Immature natural killer cell (primary cell): ENCODE measurements at regions not wholly inside any gene's neighbourhood (a gene's known extent, or its start where the extent isn't known, plus 50 kb on each side); places are given as distances from the start of the nearest gene placed in this dataset.
A peak's percentile ranks its signal among the peaks of the same experiment; 100 is the strongest.

ENCODE experiments used
- DNase-seq, 3 donors: peaks; one replicate each; pipeline ENCODE4 v3.0.0; 2022; ENCODE audit warnings: mixed read lengths in 1 of 3
- H3K27ac Mint-ChIP-seq, 6 donors: one replicate each; pipeline ENCODE4 v1.8.0; 2020; ENCODE audit warnings: mixed read lengths in 6 of 6, mild to moderate bottlenecking in 5 of 6, inconsistent platforms in 4 of 6, moderate library complexity in 3 of 6
- H3K27me3 Mint-ChIP-seq, 3 donors: one replicate each; pipeline ENCODE4 v1.8.0; 2020 to 2021; ENCODE audit warnings: low read depth in 3 of 3, mild to moderate bottlenecking in 3 of 3, mixed read lengths in 3 of 3, moderate library complexity in 3 of 3, inconsistent platforms in 1 of 3
- H3K36me3 Mint-ChIP-seq, 3 donors: one replicate each; pipeline ENCODE4 v1.8.0; 2020; ENCODE audit warnings: mixed read lengths in 3 of 3, inconsistent platforms in 2 of 3, mild to moderate bottlenecking in 2 of 3
- H3K4me1 Mint-ChIP-seq, 2 donors: one replicate each; pipeline ENCODE4 v1.8.0; 2020; ENCODE audit warnings: inconsistent platforms in 2 of 2, mild to moderate bottlenecking in 2 of 2, mixed read lengths in 2 of 2, moderate library complexity in 1 of 2
- H3K4me3 Mint-ChIP-seq, 5 donors: one replicate each; pipeline ENCODE4 v1.8.0; 2020; ENCODE audit warnings: mild to moderate bottlenecking in 5 of 5, mixed read lengths in 5 of 5, inconsistent platforms in 3 of 5, moderate library complexity in 3 of 5
- H3K9me3 Mint-ChIP-seq, 6 donors: one replicate each; pipeline ENCODE4 v1.8.0; 2020; ENCODE audit warnings: mild to moderate bottlenecking in 6 of 6, mixed read lengths in 6 of 6, inconsistent platforms in 4 of 6, moderate library complexity in 3 of 6

- DNase-seq: no peak
- peaks cover 20 to 26% of the 10 kb centered on the region in 2 donors for H3K4me1 Mint-ChIP-seq
- H3K27ac Mint-ChIP-seq: no peak overlapping the region
- peaks cover 0 to 2% (median 0%) of the 10 kb centered on the region in 3 donors for H3K27me3 Mint-ChIP-seq
- no peak overlapping the region for H3K4me3 Mint-ChIP-seq
- H3K36me3 Mint-ChIP-seq: peaks cover 0 to 5% (median 0%) of the 10 kb centered on the region in 3 donors
- H3K9me3 Mint-ChIP-seq: no peaks in the 10 kb centered on the region
Observed at GRCh38 chr7:47651355-47652317, 69.7 kb upstream of the TNS3 start.

- no peak overlapping the region for H3K4me3 Mint-ChIP-seq
Observed at GRCh38 chr7:47649919-47650318, 68.0 kb upstream of the TNS3 start.

GRCh38 chr7:47648275-47648925 is 66.5 kb upstream of the TNS3 start:
- Mint-ChIP-seq H3K4me3 (peak overlapping the region in 2 of 5 donors; percentile 3 to 21), H3K27ac (peak overlapping the region in 5 of 6 donors; percentile 9 to 90 (median 70)), H3K36me3 (peaks cover 4 to 7% (median 5%) of the 10 kb centered on the region in 3 donors), H3K9me3 (peaks cover 4 to 17% (median 9%) of the 10 kb centered on the region in 6 donors), H3K27me3 (peaks cover 0 to 6% (median 0%) of the 10 kb centered on the region in 3 donors), H3K4me1 (peaks cover 31 to 42% of the 10 kb centered on the region in 2 donors)
- no peak for DNase-seq

More at GRCh38 chr7:47649919-47650318, 68.0 kb upstream of the TNS3 start:
- Mint-ChIP-seq H3K27me3 (peaks cover 0 to 2% (median 0%) of the 10 kb centered on the region in 3 donors), H3K36me3 (peaks cover 0 to 5% (median 0%) of the 10 kb centered on the region in 3 donors), H3K4me1 (peaks cover 29 to 41% of the 10 kb centered on the region in 2 donors), H3K27ac (no peak overlapping the region), H3K9me3 (peaks cover 0 to 5% (median 3%) of the 10 kb centered on the region in 6 donors)
- DNase-seq: no peak

GRCh38 chr7:47647918-47648250 is 66.0 kb upstream of the TNS3 start:
- Mint-ChIP-seq H3K4me3 (peak overlapping the region in 4 of 5 donors; percentile 52 to 72 (median 70)), H3K9me3 (peaks cover 4 to 20% (median 10%) of the 10 kb centered on the region in 6 donors), H3K27ac (peak overlapping the region; percentile 76 to 90 (median 88)), H3K4me1 (peaks cover 31 to 42% of the 10 kb centered on the region in 2 donors), H3K36me3 (peaks cover 4 to 7% (median 6%) of the 10 kb centered on the region in 3 donors), H3K27me3 (peaks cover 0 to 4% (median 0%) of the 10 kb centered on the region in 3 donors)
- no peak for DNase-seq

GRCh38 chr7:47647181-47647917 is 65.4 kb upstream of the TNS3 start:
- peaks cover 0 to 4% (median 0%) of the 10 kb centered on the region in 3 donors for H3K27me3 Mint-ChIP-seq

GRCh38 chr7:47643716-47644400 is 61.9 kb upstream of the TNS3 start:
- peaks cover 29 to 44% of the 10 kb centered on the region in 2 donors for H3K4me1 Mint-ChIP-seq
- DNase-seq: no peak
- H3K27me3 Mint-ChIP-seq: peaks cover 0 to 4% (median 3%) of the 10 kb centered on the region in 3 donors
- no peak overlapping the region for H3K4me3 Mint-ChIP-seq
- no peak overlapping the region for H3K27ac Mint-ChIP-seq
- H3K36me3 Mint-ChIP-seq: peaks cover 4 to 7% (median 6%) of the 10 kb centered on the region in 3 donors
- H3K9me3 Mint-ChIP-seq: peaks cover 4 to 20% (median 11%) of the 10 kb centered on the region in 6 donors

More at GRCh38 chr7:47647181-47647917, 65.4 kb upstream of the TNS3 start:
- H3K36me3 Mint-ChIP-seq: peaks cover 4 to 7% (median 6%) of the 10 kb centered on the region in 3 donors
- peaks cover 31 to 42% of the 10 kb centered on the region in 2 donors for H3K4me1 Mint-ChIP-seq
- DNase-seq: peak; percentile 11 to 36 (median 28)
- H3K27ac Mint-ChIP-seq: peak overlapping the region; percentile 76 to 90 (median 88)
- H3K9me3 Mint-ChIP-seq: peaks cover 4 to 20% (median 10%) of the 10 kb centered on the region in 6 donors
- peak overlapping the region; percentile 37 to 72 (median 70) for H3K4me3 Mint-ChIP-seq

GRCh38 chr7:47640265-47640664 is 58.4 kb upstream of the TNS3 start:
- Mint-ChIP-seq H3K9me3 (peaks cover 4 to 18% (median 11%) of the 10 kb centered on the region in 6 donors), H3K4me3 (no peak overlapping the region), H3K4me1 (peaks cover 2 to 17% of the 10 kb centered on the region in 2 donors), H3K36me3 (peaks cover 4 to 10% (median 6%) of the 10 kb centered on the region in 3 donors), H3K27me3 (peaks cover 0 to 5% (median 4%) of the 10 kb centered on the region in 3 donors), H3K27ac (no peak overlapping the region)
- DNase-seq: no peak

- H3K9me3 Mint-ChIP-seq: peaks cover 4 to 13% (median 9%) of the 10 kb centered on the region in 6 donors
- peaks cover 4 to 10% (median 6%) of the 10 kb centered on the region in 3 donors for H3K36me3 Mint-ChIP-seq
- peaks cover 0 to 12% of the 10 kb centered on the region in 2 donors for H3K4me1 Mint-ChIP-seq
- DNase-seq: no peak
- no peak overlapping the region for H3K4me3 Mint-ChIP-seq
- peaks cover 0 to 5% (median 4%) of the 10 kb centered on the region in 3 donors for H3K27me3 Mint-ChIP-seq
- no peak overlapping the region for H3K27ac Mint-ChIP-seq
Observed at GRCh38 chr7:47639495-47640110, 57.7 kb upstream of the TNS3 start.

GRCh38 chr7:47638679-47639315 is 56.9 kb upstream of the TNS3 start:
- peaks cover 0 to 12% of the 10 kb centered on the region in 2 donors for H3K4me1 Mint-ChIP-seq
- no peak for DNase-seq
- peaks cover 2 to 8% (median 6%) of the 10 kb centered on the region in 6 donors for H3K9me3 Mint-ChIP-seq
- H3K36me3 Mint-ChIP-seq: peaks cover 3 to 7% (median 5%) of the 10 kb centered on the region in 3 donors
- H3K27me3 Mint-ChIP-seq: peaks cover 0 to 4% (median 3%) of the 10 kb centered on the region in 3 donors
- H3K4me3 Mint-ChIP-seq: no peak overlapping the region
- no peak overlapping the region for H3K27ac Mint-ChIP-seq

GRCh38 chr7:47636433-47637175 is 54.7 kb upstream of the TNS3 start:
- peaks cover 0 to 12% of the 10 kb centered on the region in 2 donors for H3K4me1 Mint-ChIP-seq
- no peak overlapping the region for H3K4me3 Mint-ChIP-seq
- H3K27me3 Mint-ChIP-seq: peaks cover 0 to 9% (median 1%) of the 10 kb centered on the region in 3 donors

GRCh38 chr7:47636081-47636432 is 54.1 kb upstream of the TNS3 start:
- Mint-ChIP-seq H3K9me3 (no peaks in the 10 kb centered on the region), H3K4me3 (no peak overlapping the region), H3K36me3 (peaks cover 0 to 3% (median 0%) of the 10 kb centered on the region in 3 donors), H3K4me1 (peaks cover 0 to 12% of the 10 kb centered on the region in 2 donors), H3K27me3 (peaks cover 0 to 9% (median 1%) of the 10 kb centered on the region in 3 donors), H3K27ac (no peak overlapping the region)
- DNase-seq: no peak

More at GRCh38 chr7:47636433-47637175, 54.7 kb upstream of the TNS3 start:
- Mint-ChIP-seq H3K27ac (peak overlapping the region in 1 of 6 donors; percentile 31), H3K36me3 (peaks cover 0 to 3% (median 0%) of the 10 kb centered on the region in 3 donors), H3K9me3 (no peaks in the 10 kb centered on the region)
- no peak for DNase-seq
